HG03469 (cell line): ENCODE measurements at regions not wholly inside any gene's neighbourhood (a gene's known extent, or its start where the extent isn't known, plus 50 kb on each side); places are given as distances from the start of the nearest gene placed in this dataset.
"Not testable (repeated sequence)": the region's sequence is repeated elsewhere in the genome, so short reads cannot be mapped to it uniquely, and the experiment has no call there.

Source experiments
- ATAC-seq: cut with Tn5 transposase; IDR thresholded peaks from one replicate; pipeline ENCODE4 v1.9.1; 2021; ENCODE audit warnings: mild to moderate bottlenecking, moderate library complexity, moderate number of reproducible peaks; ENCODE audit not compliant: unreplicated experiment

GRCh38 chrX:2574271-2574670 lies 73.5 kb upstream of the DHRSX start:
- ATAC-seq = no peak

GRCh38 chrX:2572740-2573139 lies 72.0 kb upstream of the DHRSX start:
- no peak for ATAC-seq

GRCh38 chrX:2568125-2568524 lies 67.3 kb upstream of the DHRSX start:
- no peak for ATAC-seq

- ATAC-seq = no peak
Observed at GRCh38 chrX:2566055-2566454, 65.3 kb upstream of the DHRSX start.

GRCh38 chrX:2561456-2561855 lies 60.7 kb upstream of the DHRSX start:
- no peak for ATAC-seq

- ATAC-seq = no peak
Observed at GRCh38 chrX:2559124-2559523, 58.3 kb upstream of the DHRSX start.

- no peak for ATAC-seq
Observed at GRCh38 chrX:2554891-2555290, 54.1 kb upstream of the DHRSX start.

GRCh38 chrX:2554066-2554465 lies 53.3 kb upstream of the DHRSX start:
- not testable (repeated sequence) for ATAC-seq

GRCh38 chrX:2552621-2553201 lies 51.9 kb upstream of the DHRSX start:
- no peak for ATAC-seq

GRCh38 chrX:2550328-2551020 lies 49.7 kb upstream of the DHRSX start:
- no peak for ATAC-seq
